Right lobe of liver (tissue), 6 donors: ENCODE measurements at regions not wholly inside any gene's neighbourhood (a gene's known extent, or its start where the extent isn't known, plus 50 kb on each side); places are given as distances from the start of the nearest gene placed in this dataset.

ENCODE experiments used
- ATAC-seq, 4 donors: fragments of 200-7000 bp; cut with Tn5 transposase; one replicate each; pipeline ENCODE4 v1.9.1; 2020; ENCODE audit warnings: mild to moderate bottlenecking in 4 of 4, moderate library complexity in 4 of 4
- DNase-seq, 3 donors: peaks; one replicate each; pipeline ENCODE4 v3.0.0-alpha.2; 2020
- H3K27ac ChIP-seq, 3 donors: fragments of 200-600 bp; one replicate each; pipeline ENCODE4 v1.8.0; 2022
- H3K27me3 ChIP-seq, 2 donors: fragments of 200-600 bp; one replicate each; pipeline ENCODE4 v1.8.0; 2022
- H3K36me3 ChIP-seq, 4 donors: fragments of 200-600 bp; sonication (generic) in 1 of 4; one replicate each; pipeline versions ENCODE4 v1.5.1 to v1.8.0; 2017 to 2022; ENCODE audit warnings: control low read depth in 1 of 4
- H3K4me1 ChIP-seq, 4 donors: fragments of 200-600 bp; sonication (generic) in 1 of 4; one replicate each; pipeline versions ENCODE4 v1.5.1 to v1.8.0; 2017 to 2022; ENCODE audit warnings: control low read depth in 1 of 4
- H3K4me3 ChIP-seq, 3 donors: fragments of 200-600 bp; one replicate each; pipeline ENCODE4 v1.8.0; 2022
- H3K9me3 ChIP-seq, 4 donors: fragments of 200-600 bp; sonication (generic) in 1 of 4; one replicate each; pipeline versions ENCODE4 v1.5.1 to v1.8.0; 2017 to 2022; ENCODE audit warnings: control low read depth in 1 of 4
- POLR2A ChIP-seq: fragments of 450-650 bp; IDR thresholded peaks from one replicate; pipeline ENCODE4 v1.6.1; 2017; ENCODE audit warnings: antibody characterized with exemption, mild to moderate bottlenecking
- WGBS: methylation state at CpG from one replicate; pipeline ENCODE4 v1.1.6; 2018; ENCODE audit warnings: low coverage, low lambda C conversion rate; ENCODE audit not compliant: insufficient coverage; ENCODE audit errors: missing lambda C conversion rate; 5-methylcytosine and 5-hydroxymethylcytosine counted together
- intact Hi-C, 2 donors: fragments of 100-400 bp; cut with DNase I; formaldehyde crosslinking; loops; one replicate each; pipeline versions ENCODE4 v1.11.2 to v1.14.1; 2022
- TF ChIP-seq, protein P1 (sequence below), 4 donors: fragments of 200-600 bp in 3 of 4; fragments of 450-650 bp in 1 of 4; IDR thresholded peaks; one replicate each; pipeline versions ENCODE4 v1.5.1 to v1.8.0; 2016 to 2022; ENCODE audit warnings: antibody characterized with exemption in 4 of 4, mild to moderate bottlenecking in 2 of 4
- donor health status: DM: no; HTN: yes; CAD: no.
- donor health status: DM: no; HTN: no; CAD: no.
- donor health status: DM: no; HTN: no; CAD: no.
- donor health status: DM: no; HTN: yes; CAD: no.
- donor health status: DM: no; HTN: yes; CAD: no.

DNA sequence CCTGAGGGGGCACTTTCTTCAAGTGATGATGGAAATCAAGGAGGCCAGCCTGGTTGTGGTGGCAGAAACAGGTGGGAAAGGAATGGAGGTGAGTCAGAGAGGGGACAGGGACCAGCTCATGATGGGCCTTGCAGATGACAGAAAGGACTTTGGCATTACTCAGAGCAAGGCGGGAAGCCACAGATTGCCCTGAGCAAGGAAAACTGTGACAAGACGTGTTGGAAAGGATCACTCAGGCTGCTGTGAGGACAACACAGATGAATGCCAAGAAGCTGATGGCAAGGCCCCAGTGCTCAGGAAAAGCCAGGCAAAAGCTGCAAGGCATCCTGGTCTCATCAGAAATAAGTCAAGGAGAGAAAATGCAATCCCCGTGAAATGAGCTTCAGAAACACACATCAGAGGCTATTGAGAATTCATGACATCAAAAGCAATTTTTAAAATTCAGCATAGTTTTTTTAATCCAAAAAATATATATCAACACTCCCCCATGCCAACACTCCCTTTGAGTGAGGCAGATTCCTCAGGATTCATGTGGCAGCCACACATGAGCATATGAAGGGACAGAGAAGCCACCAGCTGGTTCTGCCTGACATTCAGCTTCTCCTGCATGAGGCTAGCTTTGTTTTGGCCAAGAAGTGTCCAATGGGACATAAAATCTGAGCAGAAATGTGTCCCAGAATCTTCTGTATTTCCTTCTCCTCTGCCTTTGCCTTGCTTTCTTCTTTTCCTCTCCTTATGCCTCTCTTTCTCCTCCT is 244.5 kb upstream of the MYO3A start:
- Histone ChIP-seq H3K9me3 (no peaks in the 10 kb centered on the region), H3K4me3 (no peak overlapping the region), H3K27me3 (no peaks in the 10 kb centered on the region), H3K4me1 (no peaks in the 10 kb centered on the region), H3K27ac (no peak overlapping the region), H3K36me3 (no peaks in the 10 kb centered on the region)
- DNase-seq (no peak), ATAC-seq (no peak)
- 92% methylated on average over 3 of the region's 3 CpGs for WGBS
- TF ChIP-seq, protein P1, sequence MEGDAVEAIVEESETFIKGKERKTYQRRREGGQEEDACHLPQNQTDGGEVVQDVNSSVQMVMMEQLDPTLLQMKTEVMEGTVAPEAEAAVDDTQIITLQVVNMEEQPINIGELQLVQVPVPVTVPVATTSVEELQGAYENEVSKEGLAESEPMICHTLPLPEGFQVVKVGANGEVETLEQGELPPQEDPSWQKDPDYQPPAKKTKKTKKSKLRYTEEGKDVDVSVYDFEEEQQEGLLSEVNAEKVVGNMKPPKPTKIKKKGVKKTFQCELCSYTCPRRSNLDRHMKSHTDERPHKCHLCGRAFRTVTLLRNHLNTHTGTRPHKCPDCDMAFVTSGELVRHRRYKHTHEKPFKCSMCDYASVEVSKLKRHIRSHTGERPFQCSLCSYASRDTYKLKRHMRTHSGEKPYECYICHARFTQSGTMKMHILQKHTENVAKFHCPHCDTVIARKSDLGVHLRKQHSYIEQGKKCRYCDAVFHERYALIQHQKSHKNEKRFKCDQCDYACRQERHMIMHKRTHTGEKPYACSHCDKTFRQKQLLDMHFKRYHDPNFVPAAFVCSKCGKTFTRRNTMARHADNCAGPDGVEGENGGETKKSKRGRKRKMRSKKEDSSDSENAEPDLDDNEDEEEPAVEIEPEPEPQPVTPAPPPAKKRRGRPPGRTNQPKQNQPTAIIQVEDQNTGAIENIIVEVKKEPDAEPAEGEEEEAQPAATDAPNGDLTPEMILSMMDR (IDR thresholded peaks at IDR 0.05): no peak
- no peak for TF ChIP-seq POLR2A
- intact Hi-C loops: no loop called here

DNA sequence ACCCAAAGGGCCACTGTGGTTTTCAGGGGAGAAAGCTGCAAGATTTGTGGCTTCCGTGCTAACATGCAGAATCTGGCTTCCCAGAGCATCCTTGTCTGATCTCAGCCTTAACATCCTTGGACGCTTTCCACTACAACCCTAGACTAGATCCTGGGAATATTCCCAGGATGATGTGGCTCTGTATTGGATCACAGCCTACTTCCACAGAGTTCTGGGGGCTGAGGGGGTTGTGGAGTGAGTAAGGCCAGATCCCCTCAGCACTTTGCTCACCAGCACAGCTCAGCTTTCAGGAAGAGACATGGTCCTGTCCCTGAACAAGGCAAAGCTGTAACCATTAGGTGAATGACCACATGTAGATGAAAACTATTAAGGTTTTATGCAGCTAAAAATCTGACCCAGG is 241.3 kb upstream of the MYO3A start:
- Histone ChIP-seq H3K4me3 (no peak overlapping the region), H3K27ac (no peak overlapping the region), H3K9me3 (no peaks in the 10 kb centered on the region), H3K27me3 (no peaks in the 10 kb centered on the region), H3K4me1 (no peaks in the 10 kb centered on the region), H3K36me3 (no peaks in the 10 kb centered on the region)
- TF ChIP-seq POLR2A: no peak
- TF ChIP-seq, protein P1 (IDR thresholded peaks at IDR 0.05): no peak
- ATAC-seq (no peak), DNase-seq (no peak)
- WGBS: 18% methylated on average over 2 of the region's 2 CpGs
- intact Hi-C loops: no loop called here

DNA sequence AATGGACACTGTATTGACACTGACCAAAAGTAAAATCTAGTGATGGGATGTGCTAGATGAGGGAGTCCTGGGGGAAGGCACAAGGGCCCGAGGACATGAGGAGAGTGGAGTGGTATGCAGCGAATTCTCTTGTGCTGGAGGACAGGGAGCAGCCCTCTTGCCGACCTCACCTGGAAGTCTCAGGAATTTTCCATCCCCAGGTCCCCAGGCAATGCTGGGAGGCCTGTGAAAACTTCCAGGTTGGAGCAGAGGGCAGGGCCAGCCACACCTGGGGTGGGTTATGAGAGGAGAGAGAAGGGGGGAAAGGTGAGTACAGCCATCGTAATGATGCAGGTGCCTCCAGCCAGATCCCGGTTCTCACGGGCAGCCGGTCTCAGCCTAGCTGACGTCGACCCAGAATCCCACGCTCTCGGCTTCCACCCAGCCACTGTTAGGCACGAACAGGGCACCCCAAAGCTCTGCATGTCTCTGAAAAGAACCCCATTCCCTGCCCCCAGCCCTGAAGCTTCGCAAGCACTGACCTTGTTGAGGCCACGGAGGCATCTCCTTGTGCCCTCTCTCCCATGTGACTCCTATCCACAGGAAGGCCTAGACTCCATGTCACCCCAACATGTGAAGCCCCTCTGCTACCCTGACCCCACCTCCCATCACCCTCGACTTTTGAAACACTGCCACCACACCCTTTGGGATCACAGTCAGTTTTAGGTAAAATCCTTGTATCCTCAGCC is 239.7 kb upstream of the MYO3A start:
- no peak overlapping the region for H3K4me3 ChIP-seq
- 46% methylated on average over 6 of the region's 15 CpGs for WGBS
- no peaks in the 10 kb centered on the region for H3K9me3 ChIP-seq
- ATAC-seq (no peak), DNase-seq (no peak)
- H3K36me3 ChIP-seq: no peaks in the 10 kb centered on the region
- intact Hi-C loops: no loop called here
- no peak overlapping the region for H3K27ac ChIP-seq
- H3K27me3 ChIP-seq: no peaks in the 10 kb centered on the region
- no peak for TF ChIP-seq POLR2A
- TF ChIP-seq, protein P1 (IDR thresholded peaks at IDR 0.05): no peak
- H3K4me1 ChIP-seq: no peaks in the 10 kb centered on the region

GRCh38 chr10:25694971-25695370 is 239.1 kb upstream of the MYO3A start:
- intact Hi-C loops: no loop called here
- no peak overlapping the region for H3K4me3 ChIP-seq
- H3K27ac ChIP-seq: no peak overlapping the region
- 30% methylated on average over 3 of the region's 3 CpGs for WGBS
- no peak for DNase-seq
- H3K27me3 ChIP-seq: no peaks in the 10 kb centered on the region
- TF ChIP-seq POLR2A: no peak
- TF ChIP-seq, protein P1 (IDR thresholded peaks at IDR 0.05): no peak
- no peaks in the 10 kb centered on the region for H3K4me1 ChIP-seq
- H3K9me3 ChIP-seq: no peaks in the 10 kb centered on the region
- H3K36me3 ChIP-seq: no peaks in the 10 kb centered on the region
- no peak for ATAC-seq
